AG04450 (cell line): ENCODE measurements at regions not wholly inside any gene's neighbourhood (a gene's known extent, or its start where the extent isn't known, plus 50 kb on each side); places are given as distances from the start of the nearest gene placed in this dataset.

Experiments used
- CTCF ChIA-PET: fragments of 300-600, 350-600 bp; formaldehyde crosslinking; extraction: SDS; loops from one replicate; lab custom pipeline; 2022; ENCODE audit warnings: antibody characterized with exemption, inconsistent platforms; lab: Charles Lee
- POLR2A ChIA-PET: fragments of 350-600 bp; formaldehyde crosslinking; extraction: SDS; loops from one replicate; lab custom pipeline; 2021; ENCODE audit warnings: antibody characterized with exemption, inconsistent platforms; lab: Yijun Ruan, JAX
- DNase-seq: peaks from one replicate; pipeline ENCODE4 v3.0.0-alpha.2; 2011; ENCODE audit warnings: low read depth, low spot score
- H3K27ac ChIP-seq: one replicate; pipeline ENCODE4 v1.5.1; 2012; ENCODE audit warnings: low read depth, low read length, control low read depth
- H3K27me3 ChIP-seq: one replicate; pipeline ENCODE4 v1.6.0; 2012; ENCODE audit warnings: low read length; ENCODE audit not compliant: control insufficient read depth, insufficient read depth
- H3K4me3 ChIP-seq: 2 replicates; pipeline ENCODE4 v1.5.1; 2011; ENCODE audit warnings: mild to moderate bottlenecking, low read depth, low read length, control low read depth
- H3K9me3 ChIP-seq: 2 replicates; pipeline ENCODE4 v1.5.1; 2012; ENCODE audit warnings: low read length; ENCODE audit not compliant: control insufficient read depth, insufficient read depth
- TF ChIP-seq, protein P1 (sequence below): IDR thresholded peaks from 2 replicates; pipeline ENCODE4 v1.5.1; 2011; ENCODE audit warnings: low read depth, low read length, control low read depth, inconsistent platforms

DNA sequence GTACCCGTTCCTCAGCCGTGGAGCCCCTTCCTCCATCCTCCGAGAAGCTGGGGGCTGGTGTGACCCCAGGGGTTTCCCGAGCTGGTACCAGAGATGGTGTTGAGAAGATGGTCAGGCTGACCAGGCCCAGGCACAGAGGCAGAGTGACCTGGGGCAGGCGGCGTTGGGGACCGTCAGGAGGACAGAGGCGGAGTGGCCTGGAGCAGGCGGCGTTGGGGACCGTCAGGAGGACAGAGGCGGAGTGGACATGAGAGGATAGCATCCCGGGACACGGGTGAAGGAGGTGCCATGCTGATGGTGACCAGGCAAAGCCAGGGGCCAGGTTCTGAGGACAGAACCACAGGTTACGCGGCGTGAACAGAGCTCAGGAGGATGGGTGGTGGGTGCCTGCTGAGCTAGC, 75.9 kb upstream of the TTC34 start:
- ChIA-PET CTCF (no interaction called here), POLR2A (no interaction called here)
- Histone ChIP-seq H3K4me3 (no peak overlapping the region), H3K27ac (no peak overlapping the region), H3K27me3 (no peaks in the 10 kb centered on the region), H3K9me3 (peaks cover 96% of the 10 kb centered on the region)
- no peak for DNase-seq
- TF ChIP-seq, protein P1, sequence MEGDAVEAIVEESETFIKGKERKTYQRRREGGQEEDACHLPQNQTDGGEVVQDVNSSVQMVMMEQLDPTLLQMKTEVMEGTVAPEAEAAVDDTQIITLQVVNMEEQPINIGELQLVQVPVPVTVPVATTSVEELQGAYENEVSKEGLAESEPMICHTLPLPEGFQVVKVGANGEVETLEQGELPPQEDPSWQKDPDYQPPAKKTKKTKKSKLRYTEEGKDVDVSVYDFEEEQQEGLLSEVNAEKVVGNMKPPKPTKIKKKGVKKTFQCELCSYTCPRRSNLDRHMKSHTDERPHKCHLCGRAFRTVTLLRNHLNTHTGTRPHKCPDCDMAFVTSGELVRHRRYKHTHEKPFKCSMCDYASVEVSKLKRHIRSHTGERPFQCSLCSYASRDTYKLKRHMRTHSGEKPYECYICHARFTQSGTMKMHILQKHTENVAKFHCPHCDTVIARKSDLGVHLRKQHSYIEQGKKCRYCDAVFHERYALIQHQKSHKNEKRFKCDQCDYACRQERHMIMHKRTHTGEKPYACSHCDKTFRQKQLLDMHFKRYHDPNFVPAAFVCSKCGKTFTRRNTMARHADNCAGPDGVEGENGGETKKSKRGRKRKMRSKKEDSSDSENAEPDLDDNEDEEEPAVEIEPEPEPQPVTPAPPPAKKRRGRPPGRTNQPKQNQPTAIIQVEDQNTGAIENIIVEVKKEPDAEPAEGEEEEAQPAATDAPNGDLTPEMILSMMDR: no peak

DNA sequence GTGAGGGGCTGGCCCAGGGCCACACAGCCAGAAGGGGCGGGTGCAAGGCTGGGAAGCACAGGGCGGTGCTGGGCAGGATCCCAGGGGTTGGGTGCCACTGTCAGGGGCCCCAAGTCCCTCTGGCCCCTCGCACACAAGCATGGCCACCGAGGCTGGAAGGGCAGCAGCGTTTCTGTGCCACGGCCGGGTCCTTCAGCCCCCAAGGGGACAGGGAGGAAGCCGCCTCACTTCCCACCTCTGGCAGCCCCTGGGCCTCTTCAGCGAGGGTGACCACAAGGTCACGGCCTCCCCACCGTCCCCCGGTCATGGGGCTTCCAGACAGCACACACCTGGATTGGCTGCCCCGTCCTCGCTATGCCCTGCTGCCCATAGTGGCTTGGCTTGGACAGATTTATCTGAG, 77.1 kb upstream of the TTC34 start:
- H3K27ac ChIP-seq: no peak overlapping the region
- CTCF ChIA-PET: no interaction called here

DNA sequence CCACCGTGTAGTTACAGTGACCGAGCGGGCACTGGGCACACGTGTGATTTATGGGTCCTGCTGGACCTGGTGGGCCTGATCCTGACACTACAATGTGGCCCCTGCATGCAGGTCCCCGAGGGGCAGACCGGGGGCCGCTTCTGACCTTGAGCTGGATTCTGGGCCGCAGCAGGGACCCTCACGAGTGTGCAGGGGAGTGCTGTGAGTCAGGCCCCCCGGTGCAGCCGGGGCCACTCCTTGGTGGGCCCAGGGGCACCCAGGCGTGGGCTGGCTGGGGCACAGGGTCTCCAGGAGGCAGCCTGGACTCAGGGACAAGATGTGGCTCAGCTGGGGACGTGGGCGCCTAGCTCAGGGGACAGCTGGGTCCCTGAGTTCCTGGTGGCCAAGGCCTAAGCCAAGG, 77.5 kb upstream of the TTC34 start:
- peaks cover 100% of the 10 kb centered on the region for H3K9me3 ChIP-seq
- POLR2A ChIA-PET: no interaction called here
- no peak overlapping the region for H3K27ac ChIP-seq
- CTCF ChIA-PET: no interaction called here
- no peaks in the 10 kb centered on the region for H3K27me3 ChIP-seq
- TF ChIP-seq, protein P1: no peak
- no peak overlapping the region for H3K4me3 ChIP-seq
- no peak for DNase-seq

More for the DNA sequence above, 77.1 kb upstream of the TTC34 start:
- TF ChIP-seq, protein P1: no peak
- Histone ChIP-seq H3K4me3 (no peak overlapping the region), H3K27me3 (no peaks in the 10 kb centered on the region), H3K9me3 (peaks cover 100% of the 10 kb centered on the region)
- POLR2A ChIA-PET: no interaction called here
- no peak for DNase-seq

DNA sequence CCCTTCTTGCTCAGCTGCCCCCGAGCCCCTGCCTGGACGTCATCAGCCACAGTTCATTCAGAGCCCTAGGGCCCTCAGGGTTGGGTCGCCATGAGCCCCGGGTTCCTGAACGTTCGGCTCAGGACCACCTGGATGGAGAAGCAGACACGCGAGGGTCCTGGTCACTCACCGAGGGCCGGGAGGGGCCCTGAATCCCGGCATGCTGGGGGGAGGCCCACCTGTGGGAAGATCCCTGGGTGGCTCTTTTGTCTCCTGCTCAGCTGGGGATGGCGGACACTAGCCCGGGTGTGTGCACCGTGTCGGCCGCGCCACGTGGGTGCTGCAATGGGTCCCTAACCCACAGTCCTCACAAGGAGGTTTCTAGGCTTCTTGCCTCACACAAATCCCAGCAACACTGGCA, 78.1 kb upstream of the TTC34 start:
- Histone ChIP-seq H3K9me3 (peaks cover 100% of the 10 kb centered on the region), H3K4me3 (no peak overlapping the region), H3K27me3 (no peaks in the 10 kb centered on the region), H3K27ac (no peak overlapping the region)
- DNase-seq: no peak
- CTCF ChIA-PET: no interaction called here
- POLR2A ChIA-PET: no interaction called here
- TF ChIP-seq, protein P1: no peak

DNA sequence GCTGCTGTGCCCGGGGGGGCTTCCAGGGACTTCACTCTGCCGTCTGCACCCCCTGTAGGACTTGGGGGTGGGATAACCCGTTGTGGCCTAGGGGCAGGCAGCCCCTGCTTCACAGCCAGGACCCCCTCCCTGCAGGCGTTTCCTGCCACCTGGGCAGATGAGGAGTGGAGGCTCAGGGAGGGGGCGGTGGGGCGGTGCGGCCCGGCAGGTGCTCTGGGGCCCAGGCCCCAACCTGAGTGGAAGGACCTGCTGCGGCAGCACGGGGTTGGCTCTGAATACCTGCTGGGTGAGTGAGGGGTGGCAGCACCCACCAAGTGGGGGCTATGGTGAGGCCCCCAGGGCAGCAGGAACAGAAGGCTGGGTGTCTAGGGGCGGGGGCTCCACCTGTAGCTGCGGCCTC, 78.6 kb upstream of the TTC34 start:
- POLR2A ChIA-PET: no interaction called here
- no peak overlapping the region for H3K4me3 ChIP-seq
- no peak for DNase-seq
- TF ChIP-seq, protein P1: no peak
- no peaks in the 10 kb centered on the region for H3K27me3 ChIP-seq
- CTCF ChIA-PET: no interaction called here
- H3K9me3 ChIP-seq: peaks cover 100% of the 10 kb centered on the region
- H3K27ac ChIP-seq: no peak overlapping the region
